ENCODE measurements at regions not wholly inside any gene's neighbourhood (a gene's known extent, or its start where the extent isn't known, plus 50 kb on each side); places are given as distances from the start of the nearest gene placed in this dataset.

GRCh38 chr14:59036134-59036533 lies 152.3 kb upstream of the DAAM1 start:
- Histone ChIP-seq H2AK5ac (ENCODE audit: insufficient read length, low read length) (no peak overlapping the region), H2BK20ac (ENCODE audit: low read depth, low read length, poor library complexity, severe bottlenecking) (no peak overlapping the region), H2BK120ac (ENCODE audit: low read depth, low read length, poor library complexity, severe bottlenecking) (no peak overlapping the region)

More at GRCh38 chr14:59036134-59036533, 152.3 kb upstream of the DAAM1 start:
- Histone ChIP-seq H3K4me1 (ENCODE audit: insufficient read depth, low read length) (no peaks in the 10 kb centered on the region), H4K5ac (ENCODE audit: insufficient read length, low read depth, low read length) (no peak overlapping the region), H3K4me2 (ENCODE audit: insufficient read depth, insufficient read length, low read length) (no peak overlapping the region), H3K23me2 (ENCODE audit: insufficient read length, low read depth, low read length, poor library complexity, severe bottlenecking) (no peaks in the 10 kb centered on the region), H3K4ac (ENCODE audit: low read depth, low read length) (no peak overlapping the region), H3K18ac (ENCODE audit: insufficient read length, low read depth, low read length) (no peak overlapping the region), H3K27ac (ENCODE audit: insufficient read length, low read depth, low read length) (no peak overlapping the region), H3K9ac (ENCODE audit: extremely low read depth, insufficient read length, low read length) (no peak overlapping the region), H4K20me1 (ENCODE audit: control insufficient read depth, insufficient read depth, insufficient read length) (no peaks in the 10 kb centered on the region), H3K79me2 (ENCODE audit: insufficient read depth, low read length) (no peaks in the 10 kb centered on the region), H4K91ac (ENCODE audit: insufficient read length, low read depth, low read length) (no peak overlapping the region), H2BK12ac (ENCODE audit: insufficient read length, low read depth, low read length) (no peak overlapping the region), H3K14ac (ENCODE audit: insufficient read depth, low read length) (no peak overlapping the region), H3K79me1 (ENCODE audit: insufficient read depth, low read depth, low read length, poor library complexity, severe bottlenecking) (no peaks in the 10 kb centered on the region), H3K9me3 (ENCODE audit: control insufficient read depth, low read depth, low read length) (no peaks in the 10 kb centered on the region), H3K56ac (ENCODE audit: insufficient read length, low read depth, low read length) (no peak overlapping the region), H3K27me3 (ENCODE audit: insufficient read depth, low read length) (no peaks in the 10 kb centered on the region), H2BK5ac (ENCODE audit: insufficient read length, low read length) (no peak overlapping the region), H2BK15ac (ENCODE audit: low read depth, low read length) (no peak overlapping the region), H3T11ph (ENCODE audit: low read length) (no peak overlapping the region), H4K8ac (replicated peaks; ENCODE audit: insufficient read length, low read depth, low read length) (no peak overlapping the region), H3K23ac (ENCODE audit: insufficient read length, low read depth, low read length) (no peak overlapping the region), H2AFZ (ENCODE audit: low read length) (no peak overlapping the region)
- Mint-ChIP-seq H3K36me3 (ENCODE audit: insufficient read depth in 1 of 3, low read depth in 3 of 3) (no peaks in the 10 kb centered on the region; a peak in 1 of 7 replicates), H3K27me3 (ENCODE audit: low read depth) (no peaks in the 10 kb centered on the region), H3K27ac (no peak overlapping the region), H3K4me3 (no peak overlapping the region), H3K9me3 (peaks cover 3% of the 10 kb centered on the region in 2 experiments; a peak in 3 of 5 replicates), H3K4me1 (no peaks in the 10 kb centered on the region)
- no peak for DNase-seq
- no CpG with 5 or more reads among the region's 2 CpGs for WGBS (ENCODE audit: extremely low coverage, insufficient read length, low lambda C conversion rate)
- TF ChIP-seq, protein P1, sequence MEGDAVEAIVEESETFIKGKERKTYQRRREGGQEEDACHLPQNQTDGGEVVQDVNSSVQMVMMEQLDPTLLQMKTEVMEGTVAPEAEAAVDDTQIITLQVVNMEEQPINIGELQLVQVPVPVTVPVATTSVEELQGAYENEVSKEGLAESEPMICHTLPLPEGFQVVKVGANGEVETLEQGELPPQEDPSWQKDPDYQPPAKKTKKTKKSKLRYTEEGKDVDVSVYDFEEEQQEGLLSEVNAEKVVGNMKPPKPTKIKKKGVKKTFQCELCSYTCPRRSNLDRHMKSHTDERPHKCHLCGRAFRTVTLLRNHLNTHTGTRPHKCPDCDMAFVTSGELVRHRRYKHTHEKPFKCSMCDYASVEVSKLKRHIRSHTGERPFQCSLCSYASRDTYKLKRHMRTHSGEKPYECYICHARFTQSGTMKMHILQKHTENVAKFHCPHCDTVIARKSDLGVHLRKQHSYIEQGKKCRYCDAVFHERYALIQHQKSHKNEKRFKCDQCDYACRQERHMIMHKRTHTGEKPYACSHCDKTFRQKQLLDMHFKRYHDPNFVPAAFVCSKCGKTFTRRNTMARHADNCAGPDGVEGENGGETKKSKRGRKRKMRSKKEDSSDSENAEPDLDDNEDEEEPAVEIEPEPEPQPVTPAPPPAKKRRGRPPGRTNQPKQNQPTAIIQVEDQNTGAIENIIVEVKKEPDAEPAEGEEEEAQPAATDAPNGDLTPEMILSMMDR (conservative IDR thresholded peaks at IDR 0.05): no peak
